Activated naive CD4-positive, alpha-beta T cell treated with anti-CD3 and anti-CD28 coated beads, Interleukin-2, amount 10 ng/mL, durations not matched to agents 7 days and 5 days (primary cell): ENCODE measurements at regions not wholly inside any gene's neighbourhood (a gene's known extent, or its start where the extent isn't known, plus 50 kb on each side); places are given as distances from the start of the nearest gene placed in this dataset.
"Not testable (repeated sequence)": the region's sequence is repeated elsewhere in the genome, so short reads cannot be mapped to it uniquely, and the experiment has no call there.

Experiments
- CTCF ChIA-PET: fragments of 350-600 bp; sonication (Branson Sonifier 250); formaldehyde crosslinking; loops from one replicate; lab custom pipeline; 2021; ENCODE audit warnings: antibody characterized with exemption; lab: Charles Lee
- DNase-seq: peaks from one replicate; pipeline ENCODE4 v3.0.0-alpha.2; 2020
- H3K27ac Mint-ChIP-seq: one replicate; pipeline ENCODE4 v1.8.0; 2021; ENCODE audit warnings: mild to moderate bottlenecking, moderate library complexity, mixed read lengths
- H3K27me3 Mint-ChIP-seq: one replicate; pipeline ENCODE4 v1.8.0; 2021; ENCODE audit warnings: mild to moderate bottlenecking, mixed read lengths
- H3K36me3 Mint-ChIP-seq: one replicate; pipeline ENCODE4 v1.8.0; 2021; ENCODE audit warnings: mixed read lengths
- H3K4me1 Mint-ChIP-seq: one replicate; pipeline ENCODE4 v1.8.0; 2021; ENCODE audit warnings: mixed read lengths
- H3K4me3 Mint-ChIP-seq: one replicate; pipeline ENCODE4 v1.8.0; 2021; ENCODE audit warnings: mild to moderate bottlenecking, moderate library complexity, mixed read lengths
- H3K9me3 Mint-ChIP-seq: one replicate; pipeline ENCODE4 v1.8.0; 2021; ENCODE audit warnings: mixed read lengths

DNA sequence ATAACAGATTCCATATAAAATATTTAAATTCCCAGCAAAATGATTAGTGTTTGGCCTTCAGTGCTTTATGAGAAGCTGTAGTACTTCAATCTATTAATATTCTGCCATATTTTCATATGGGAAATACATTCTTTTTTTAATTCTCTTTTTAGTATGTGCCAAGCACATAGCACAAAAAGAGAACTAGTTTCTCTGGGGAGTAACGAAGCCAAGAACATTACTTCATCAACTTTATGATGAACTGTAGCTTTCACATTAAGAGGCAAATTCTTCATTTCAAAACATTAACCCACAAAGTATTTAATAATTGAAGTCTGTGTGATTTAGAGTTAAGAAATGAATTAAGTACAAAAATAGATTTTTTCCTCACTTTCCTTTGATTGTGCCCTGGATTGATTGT lies 281.0 kb upstream of the EYS start:
- Mint-ChIP-seq H3K27me3 (no peaks in the 10 kb centered on the region), H3K27ac (no peak overlapping the region), H3K4me1 (no peaks in the 10 kb centered on the region), H3K4me3 (no peak overlapping the region), H3K36me3 (no peaks in the 10 kb centered on the region), H3K9me3 (peaks cover 21% of the 10 kb centered on the region)
- no peak for DNase-seq
- CTCF ChIA-PET: no interaction called here

DNA sequence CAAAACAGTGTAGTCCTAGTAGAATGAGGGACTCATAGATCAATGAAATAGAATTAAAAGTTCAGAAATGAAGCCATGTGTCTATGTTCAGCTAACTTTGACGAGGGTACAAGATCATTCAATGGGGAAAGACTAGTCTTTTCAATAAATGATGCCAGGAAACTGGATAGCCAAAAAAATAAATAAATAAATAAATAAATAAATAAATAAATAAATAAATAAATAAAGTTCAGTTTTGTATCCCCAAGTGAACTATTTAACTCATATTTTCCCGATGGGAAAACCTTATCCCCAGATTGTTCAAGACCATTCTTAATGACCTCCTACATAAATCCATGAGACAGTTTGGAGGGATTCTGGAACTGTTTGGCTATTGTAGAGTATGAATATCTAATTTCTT lies 277.1 kb upstream of the EYS start:
- Mint-ChIP-seq H3K9me3 (peaks cover 29% of the 10 kb centered on the region), H3K27ac (no peak overlapping the region), H3K36me3 (no peaks in the 10 kb centered on the region), H3K4me3 (no peak overlapping the region), H3K4me1 (no peaks in the 10 kb centered on the region), H3K27me3 (no peaks in the 10 kb centered on the region)
- CTCF ChIA-PET: no interaction called here
- no peak for DNase-seq

DNA sequence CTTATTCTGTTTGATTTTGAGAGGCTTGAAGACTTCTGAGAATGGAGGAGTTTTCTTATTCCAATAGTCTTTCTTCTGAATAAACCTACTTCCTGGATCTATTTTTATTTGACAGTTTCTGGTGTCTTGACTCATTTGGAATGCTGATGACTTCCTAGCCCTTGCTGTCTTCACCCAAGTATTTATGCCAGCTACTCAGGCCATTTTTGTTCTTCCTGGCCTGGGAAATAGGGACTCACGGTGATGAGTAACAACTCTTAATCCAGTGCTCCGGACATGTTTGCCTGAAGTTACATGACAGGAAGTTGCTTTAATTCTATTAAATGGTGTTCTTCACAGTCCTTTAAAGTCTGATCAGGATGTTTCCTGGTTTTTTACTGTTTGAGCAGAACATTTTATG lies 272.1 kb upstream of the EYS start:
- Mint-ChIP-seq H3K4me3 (no peak overlapping the region), H3K27me3 (no peaks in the 10 kb centered on the region), H3K4me1 (no peaks in the 10 kb centered on the region), H3K36me3 (no peaks in the 10 kb centered on the region), H3K9me3 (peaks cover 15% of the 10 kb centered on the region), H3K27ac (no peak overlapping the region)
- CTCF ChIA-PET: no interaction called here
- DNase-seq: no peak

DNA sequence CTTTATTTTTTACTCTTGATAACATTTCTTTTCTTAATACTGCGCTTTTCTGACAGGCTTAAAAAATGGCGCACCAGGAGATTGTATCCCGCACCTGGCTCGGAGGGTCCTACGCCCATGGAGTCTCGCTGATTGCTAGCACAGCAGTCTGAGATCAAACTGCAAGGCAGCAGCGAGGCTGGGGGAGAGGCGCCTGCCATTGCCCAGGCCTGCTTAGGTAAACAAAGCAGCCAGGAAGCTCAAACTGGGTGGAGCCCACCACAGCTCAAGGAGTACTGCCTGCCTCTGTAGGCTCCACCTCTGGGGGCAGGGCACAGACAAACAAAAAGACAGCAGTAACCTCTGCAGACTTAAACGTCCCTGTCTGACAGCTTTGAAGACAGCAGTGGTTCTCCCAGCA lies 264.2 kb upstream of the EYS start:
- H3K27ac Mint-ChIP-seq, H3K9me3 Mint-ChIP-seq, CTCF ChIA-PET, DNase-seq, H3K36me3 Mint-ChIP-seq, H3K4me3 Mint-ChIP-seq, H3K4me1 Mint-ChIP-seq, H3K27me3 Mint-ChIP-seq: not testable (repeated sequence)

DNA sequence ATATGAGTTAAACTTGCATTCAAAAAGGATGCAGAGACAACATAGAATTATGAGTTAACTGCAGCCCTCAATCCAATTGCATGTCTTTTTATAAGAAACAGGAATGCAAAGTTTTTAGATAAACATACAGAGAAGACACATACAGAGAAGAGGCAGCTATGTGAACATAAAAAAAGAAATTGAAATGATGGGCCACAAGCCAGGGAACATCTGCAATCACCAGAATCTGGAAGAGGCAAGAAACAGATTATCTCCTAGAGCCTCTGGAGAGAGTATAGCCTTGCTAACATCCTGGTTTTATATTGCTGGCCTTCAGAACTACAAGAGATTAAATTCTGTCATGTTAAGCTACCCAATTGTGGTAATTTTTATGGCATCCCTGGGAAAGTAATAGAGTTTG lies 257.2 kb upstream of the EYS start:
- Mint-ChIP-seq H3K4me3 (no peak overlapping the region), H3K27ac (no peak overlapping the region), H3K4me1 (no peaks in the 10 kb centered on the region), H3K36me3 (no peaks in the 10 kb centered on the region), H3K27me3 (no peaks in the 10 kb centered on the region), H3K9me3 (peaks cover 4% of the 10 kb centered on the region)
- no peak for DNase-seq
- CTCF ChIA-PET: no interaction called here

DNA sequence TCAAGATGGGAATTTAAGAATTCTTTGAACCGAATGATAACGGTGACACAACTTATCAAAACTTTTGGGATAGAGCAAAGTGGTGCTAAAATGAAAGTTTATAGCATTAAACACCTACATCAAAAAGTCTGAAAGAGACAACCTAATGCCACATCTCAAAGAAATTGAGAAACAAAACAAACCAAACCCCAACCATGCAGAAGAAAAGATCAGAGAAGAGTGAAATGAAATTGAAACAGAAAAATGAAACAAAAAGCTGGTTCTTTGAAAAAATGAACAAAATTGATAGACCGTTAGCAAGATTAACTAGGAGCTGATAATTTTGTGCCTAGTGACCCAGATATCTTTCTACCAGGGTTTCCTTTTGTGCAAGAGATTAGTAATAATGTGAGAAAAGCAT lies 248.0 kb upstream of the EYS start:
- Mint-ChIP-seq H3K4me3 (no peak overlapping the region), H3K27me3 (no peaks in the 10 kb centered on the region), H3K36me3 (no peaks in the 10 kb centered on the region), H3K27ac (no peak overlapping the region), H3K9me3 (peaks cover 1% of the 10 kb centered on the region), H3K4me1 (no peaks in the 10 kb centered on the region)
- no peak for DNase-seq
- CTCF ChIA-PET: no interaction called here

DNA sequence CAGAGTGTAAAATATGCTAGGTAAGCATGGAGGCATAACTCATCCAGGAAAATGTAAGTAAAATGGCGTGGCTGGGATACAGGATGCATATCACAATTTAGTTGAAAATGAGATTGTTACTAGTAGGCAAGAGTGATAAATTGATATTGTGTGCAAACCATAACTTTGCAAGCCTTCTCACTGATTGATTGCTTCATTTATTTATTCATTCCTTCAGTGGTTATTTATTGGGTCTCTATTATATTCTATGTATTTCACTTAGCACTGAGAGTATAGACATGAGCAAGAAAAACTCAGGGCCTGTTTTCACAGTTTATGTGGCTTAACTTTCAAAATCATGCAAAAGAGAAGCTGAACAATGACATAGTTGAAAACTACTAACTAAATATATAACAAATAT lies 241.0 kb upstream of the EYS start:
- CTCF ChIA-PET: no interaction called here
- peaks cover 4% of the 10 kb centered on the region for H3K9me3 Mint-ChIP-seq
- H3K4me3 Mint-ChIP-seq: no peak overlapping the region
- no peak overlapping the region for H3K27ac Mint-ChIP-seq
- no peaks in the 10 kb centered on the region for H3K27me3 Mint-ChIP-seq
- H3K4me1 Mint-ChIP-seq: no peaks in the 10 kb centered on the region
- no peaks in the 10 kb centered on the region for H3K36me3 Mint-ChIP-seq
- no peak for DNase-seq

DNA sequence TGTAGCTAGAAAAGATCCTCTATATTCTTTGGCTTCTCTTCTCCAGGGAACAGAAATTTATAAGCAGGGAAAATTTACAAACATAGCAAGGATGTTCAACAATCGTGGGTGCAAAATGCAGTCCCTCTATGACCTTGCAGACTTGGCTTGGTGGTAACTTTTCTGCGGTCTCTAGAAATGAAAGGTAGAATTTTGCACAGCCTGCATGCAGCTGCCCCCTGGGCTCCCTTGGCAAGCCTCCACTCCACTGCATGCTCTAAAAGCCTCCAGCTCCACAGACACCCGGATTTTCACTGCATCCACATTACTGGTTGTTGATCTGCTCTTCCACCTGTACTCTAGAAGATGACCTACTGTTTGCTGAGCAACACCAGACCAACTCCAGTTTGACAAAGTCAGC lies 236.5 kb upstream of the EYS start:
- Mint-ChIP-seq H3K9me3 (peaks cover 4% of the 10 kb centered on the region), H3K4me1 (no peaks in the 10 kb centered on the region), H3K27ac (no peak overlapping the region), H3K27me3 (no peaks in the 10 kb centered on the region), H3K4me3 (no peak overlapping the region), H3K36me3 (no peaks in the 10 kb centered on the region)
- CTCF ChIA-PET: no interaction called here
- DNase-seq: no peak

DNA sequence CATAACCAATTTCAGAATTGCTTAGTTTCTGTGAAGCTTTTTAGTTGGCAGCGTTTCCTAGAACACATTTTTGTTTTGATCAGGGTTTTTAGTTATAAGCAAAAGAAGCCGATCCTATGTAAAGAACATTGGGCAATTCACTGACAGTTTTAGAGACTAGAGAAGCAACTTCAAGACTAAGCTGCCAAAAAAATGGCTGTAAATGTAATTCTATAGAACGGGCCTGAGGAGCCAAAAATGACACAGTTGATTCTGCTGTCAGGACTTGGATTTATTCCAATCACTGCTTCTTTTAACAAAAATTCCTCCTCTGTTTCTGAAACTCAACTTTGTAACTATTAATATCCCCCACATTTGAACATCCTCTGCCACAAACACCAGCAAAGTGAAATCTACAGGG lies 236.0 kb upstream of the EYS start:
- CTCF ChIA-PET: no interaction called here
- no peak for DNase-seq
- Mint-ChIP-seq H3K27ac (no peak overlapping the region), H3K4me1 (no peaks in the 10 kb centered on the region), H3K36me3 (no peaks in the 10 kb centered on the region), H3K4me3 (no peak overlapping the region), H3K9me3 (peaks cover 7% of the 10 kb centered on the region), H3K27me3 (no peaks in the 10 kb centered on the region)

DNA sequence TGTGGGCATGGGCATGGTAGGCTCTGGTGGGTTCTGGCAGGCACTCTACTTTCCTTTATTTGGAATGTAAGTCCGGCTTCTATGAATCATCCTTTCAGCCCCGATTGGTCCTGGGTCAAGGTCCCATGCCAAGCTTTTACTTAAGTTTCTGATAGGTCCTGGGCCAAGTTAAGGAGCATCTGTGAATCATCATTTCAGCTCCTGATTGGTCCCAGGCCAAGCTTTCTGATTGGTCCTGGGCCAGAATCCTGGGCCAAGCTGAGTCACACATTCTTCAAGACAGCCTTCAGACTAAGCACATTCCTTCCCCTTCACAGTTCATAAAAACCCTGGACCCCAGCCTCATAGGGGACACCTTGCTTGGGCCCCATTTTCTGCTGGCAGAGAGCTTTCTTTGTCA lies 231.0 kb upstream of the EYS start:
- CTCF ChIA-PET: no interaction called here
- Mint-ChIP-seq H3K27me3 (no peaks in the 10 kb centered on the region), H3K27ac (no peak overlapping the region), H3K9me3 (peaks cover 6% of the 10 kb centered on the region), H3K4me3 (no peak overlapping the region), H3K36me3 (no peaks in the 10 kb centered on the region), H3K4me1 (no peaks in the 10 kb centered on the region)
- no peak for DNase-seq

DNA sequence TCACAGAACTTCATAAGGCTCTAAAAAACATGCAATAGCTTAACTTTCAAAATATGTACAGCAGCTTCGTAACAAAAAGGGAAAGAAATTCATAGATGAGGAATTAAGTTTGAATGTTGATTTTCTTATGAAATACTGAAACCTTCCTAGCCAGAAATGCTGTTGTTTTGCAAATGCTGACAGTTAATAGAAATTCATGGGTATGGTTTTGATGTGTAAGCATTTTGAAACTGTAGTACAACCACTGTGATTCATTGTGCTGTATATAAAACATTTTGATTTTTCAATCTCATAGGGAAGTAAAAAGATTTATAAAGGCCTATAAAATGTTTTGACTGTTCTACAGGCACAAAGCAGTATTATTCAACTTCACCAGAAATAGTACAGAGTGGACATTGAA lies 228.4 kb upstream of the EYS start:
- Mint-ChIP-seq H3K27ac (no peak overlapping the region), H3K4me3 (no peak overlapping the region), H3K36me3 (no peaks in the 10 kb centered on the region), H3K4me1 (no peaks in the 10 kb centered on the region), H3K27me3 (no peaks in the 10 kb centered on the region), H3K9me3 (peaks cover 6% of the 10 kb centered on the region)
- CTCF ChIA-PET: no interaction called here
- no peak for DNase-seq

DNA sequence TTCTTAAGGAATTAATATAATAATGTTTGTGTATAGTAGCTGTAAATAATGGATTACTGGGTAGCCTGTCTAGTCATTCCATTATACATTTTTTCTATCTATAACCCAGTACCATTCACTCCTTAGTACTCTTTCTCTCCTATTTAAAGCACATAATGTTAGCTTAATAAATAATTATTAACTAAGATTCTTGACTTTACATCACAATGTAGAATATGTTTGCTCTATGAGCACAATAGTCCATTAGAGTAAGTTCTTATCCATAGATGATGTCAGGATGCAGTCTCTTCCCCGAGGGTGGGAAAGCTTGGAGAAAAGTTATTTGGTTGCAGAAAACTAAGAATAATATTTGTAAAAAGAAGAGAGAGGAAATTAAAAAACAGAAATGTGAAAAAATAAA lies 226.4 kb upstream of the EYS start:
- DNase-seq: no peak
- no peaks in the 10 kb centered on the region for H3K36me3 Mint-ChIP-seq
- H3K4me3 Mint-ChIP-seq: no peak overlapping the region
- no peaks in the 10 kb centered on the region for H3K4me1 Mint-ChIP-seq
- H3K9me3 Mint-ChIP-seq: peaks cover 6% of the 10 kb centered on the region
- H3K27ac Mint-ChIP-seq: no peak overlapping the region
- no peaks in the 10 kb centered on the region for H3K27me3 Mint-ChIP-seq
- CTCF ChIA-PET: no interaction called here

DNA sequence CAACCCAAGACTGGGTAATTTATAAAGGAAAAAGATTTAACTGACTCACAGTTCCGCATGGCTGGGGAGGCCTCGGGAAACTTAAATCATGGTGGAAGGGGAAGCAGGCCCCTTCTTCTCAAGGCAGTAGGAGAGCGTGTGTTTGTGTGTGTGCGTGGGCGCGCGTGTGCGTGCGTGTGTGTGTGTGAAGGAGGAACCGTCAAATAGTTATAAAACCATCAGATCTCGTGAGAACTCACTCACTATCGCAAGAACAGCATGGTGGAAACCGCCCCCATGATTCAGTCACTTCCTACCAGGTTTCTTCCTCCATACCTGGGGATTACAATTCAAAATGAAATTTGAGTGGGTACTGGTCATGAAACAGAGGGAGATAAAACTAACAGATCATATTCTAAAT lies 220.1 kb upstream of the EYS start:
- no peaks in the 10 kb centered on the region for H3K4me1 Mint-ChIP-seq
- H3K9me3 Mint-ChIP-seq: peaks cover 5% of the 10 kb centered on the region
- H3K36me3 Mint-ChIP-seq: no peaks in the 10 kb centered on the region
- H3K4me3 Mint-ChIP-seq: no peak overlapping the region
- H3K27me3 Mint-ChIP-seq: no peaks in the 10 kb centered on the region
- no peak for DNase-seq
- CTCF ChIA-PET: no interaction called here
- no peak overlapping the region for H3K27ac Mint-ChIP-seq

DNA sequence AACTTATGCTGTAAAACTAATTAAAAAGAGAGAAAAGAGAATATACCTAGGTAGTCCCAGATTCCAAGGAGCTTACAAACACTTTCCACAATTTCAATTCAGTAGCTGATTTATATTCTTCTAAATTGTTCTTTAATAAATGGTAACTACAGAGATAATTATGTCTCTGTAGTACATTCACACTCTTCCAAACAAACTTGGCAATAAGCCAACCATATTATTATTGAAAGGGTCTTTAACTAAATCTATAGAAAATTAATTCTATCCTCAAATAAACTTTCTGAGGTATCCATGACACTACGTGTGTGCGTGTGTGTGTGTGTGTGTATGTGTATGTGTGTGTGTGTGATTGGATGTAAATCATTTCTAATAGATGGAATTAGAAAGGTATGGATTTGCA lies 217.4 kb upstream of the EYS start:
- H3K4me1 Mint-ChIP-seq: no peaks in the 10 kb centered on the region

DNA sequence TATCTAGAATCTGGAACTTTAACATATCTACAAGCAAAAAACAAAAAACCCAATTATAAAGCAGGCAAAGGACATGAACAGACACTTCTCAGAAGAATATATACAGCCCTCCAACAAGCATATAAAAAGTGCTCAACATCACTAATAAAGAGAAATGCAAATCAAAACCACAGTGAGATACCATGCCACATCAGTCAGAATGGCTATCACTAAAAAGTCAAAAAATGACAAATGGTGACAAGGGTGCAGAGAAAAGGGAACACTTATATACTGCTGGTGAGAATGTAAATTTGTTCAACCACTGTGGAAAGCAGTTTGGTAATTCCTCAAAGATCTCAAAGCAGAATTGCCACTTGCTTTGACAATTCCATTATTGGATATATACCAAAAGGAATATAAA lies 215.0 kb upstream of the EYS start:
- no peaks in the 10 kb centered on the region for H3K36me3 Mint-ChIP-seq
- peaks cover 5% of the 10 kb centered on the region for H3K9me3 Mint-ChIP-seq
- H3K27ac Mint-ChIP-seq: no peak overlapping the region
- no peak overlapping the region for H3K4me3 Mint-ChIP-seq
- no peaks in the 10 kb centered on the region for H3K4me1 Mint-ChIP-seq
- CTCF ChIA-PET: no interaction called here
- H3K27me3 Mint-ChIP-seq: no peaks in the 10 kb centered on the region
- no peak for DNase-seq

More for the DNA sequence above, 217.4 kb upstream of the EYS start:
- no peak overlapping the region for H3K4me3 Mint-ChIP-seq
- peaks cover 5% of the 10 kb centered on the region for H3K9me3 Mint-ChIP-seq
- no peaks in the 10 kb centered on the region for H3K27me3 Mint-ChIP-seq
- CTCF ChIA-PET: no interaction called here
- no peak overlapping the region for H3K27ac Mint-ChIP-seq
- no peaks in the 10 kb centered on the region for H3K36me3 Mint-ChIP-seq
- no peak for DNase-seq

DNA sequence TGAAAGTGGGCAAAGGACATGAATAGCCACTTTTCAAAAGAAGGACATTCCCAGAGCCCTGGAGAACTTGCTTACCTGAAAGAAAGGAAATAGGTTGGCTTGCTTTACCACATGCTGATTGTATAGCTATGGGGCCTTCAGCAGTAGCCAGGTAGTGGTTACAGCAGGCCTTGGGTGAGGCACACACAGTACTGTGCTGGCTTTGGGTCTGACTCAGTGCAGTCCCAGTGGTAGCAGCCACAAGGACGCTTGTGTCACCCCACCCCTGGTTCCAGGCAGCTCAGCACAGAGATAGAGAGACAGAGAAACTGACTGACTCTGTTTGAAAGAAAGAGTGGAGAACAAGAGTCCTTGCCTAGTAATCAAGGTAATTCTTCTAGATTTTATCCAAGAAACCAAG lies 201.0 kb upstream of the EYS start:
- CTCF ChIA-PET: no interaction called here
- peaks cover 5% of the 10 kb centered on the region for H3K9me3 Mint-ChIP-seq

More for the DNA sequence above, 201.0 kb upstream of the EYS start:
- H3K36me3 Mint-ChIP-seq: no peaks in the 10 kb centered on the region
- H3K4me3 Mint-ChIP-seq: no peak overlapping the region
- no peak for DNase-seq
- no peaks in the 10 kb centered on the region for H3K4me1 Mint-ChIP-seq
- no peak overlapping the region for H3K27ac Mint-ChIP-seq
- H3K27me3 Mint-ChIP-seq: no peaks in the 10 kb centered on the region
